Esophagus (tissue), 2 donors: ENCODE measurements at regions not wholly inside any gene's neighbourhood (a gene's known extent, or its start where the extent isn't known, plus 50 kb on each side); places are given as distances from the start of the nearest gene placed in this dataset.
"Not testable (repeated sequence)": the region's sequence is repeated elsewhere in the genome, so short reads cannot be mapped to it uniquely, and the experiment has no call there.

Source experiments
- H3K27ac ChIP-seq, 2 donors: one replicate each; pipeline ENCODE4 v1.5.1; 2013; ENCODE audit warnings: low read depth in 2 of 2, mild to moderate bottlenecking in 2 of 2, inconsistent platforms in 1 of 2, low read length in 1 of 2, moderate library complexity in 1 of 2
- H3K27me3 ChIP-seq, 2 donors: one replicate each; pipeline ENCODE4 v1.6.1; 2013; ENCODE audit warnings: low read length in 2 of 2, control low read depth in 1 of 2, mild to moderate bottlenecking in 1 of 2; ENCODE audit not compliant: insufficient read depth in 2 of 2, control insufficient read depth in 1 of 2
- H3K36me3 ChIP-seq, 2 donors: one replicate each; pipeline ENCODE4 v1.6.1; 2013; ENCODE audit warnings: low read length in 1 of 2; ENCODE audit not compliant: control insufficient read depth in 2 of 2, insufficient read depth in 2 of 2
- H3K4me1 ChIP-seq, 2 donors: one replicate each; pipeline ENCODE4 v1.6.1; 2013; ENCODE audit warnings: low read length in 1 of 2; ENCODE audit not compliant: control insufficient read depth in 2 of 2, insufficient read depth in 2 of 2
- H3K4me3 ChIP-seq, 2 donors: one replicate each; pipeline ENCODE4 v1.5.1; 2013; ENCODE audit warnings: low read length in 2 of 2, mild to moderate bottlenecking in 2 of 2, low read depth in 1 of 2, moderate library complexity in 1 of 2
- H3K9me3 ChIP-seq, 2 donors: one replicate each; pipeline ENCODE4 v1.6.1; 2013; ENCODE audit warnings: mild to moderate bottlenecking in 2 of 2, low read depth in 1 of 2, low read length in 1 of 2, moderate library complexity in 1 of 2; ENCODE audit not compliant: control insufficient read depth in 2 of 2, insufficient read depth in 1 of 2
- WGBS, 2 donors: extraction: QIAGEN DNeasy Blood & Tissue Kit; methylation state at CpG; one replicate each; pipeline ENCODE4 v1.1.7; 2013; 5-methylcytosine and 5-hydroxymethylcytosine counted together
- donor health status: healthy with polysubstance abuse.
- donor health status: Bipolar disorder and iron deficiency.

GRCh38 chr13:55178582-55178981, 1962.1 kb upstream of the PRR20A start:
- not testable (repeated sequence) for H3K27ac ChIP-seq
- WGBS, 2 donors: 91 to 100% methylated on average over 1 of the region's 1 CpG

GRCh38 chr13:55190996-55191395, 1949.7 kb upstream of the PRR20A start:
- H3K27ac ChIP-seq: no peak overlapping the region
- H3K4me1 ChIP-seq: no peaks in the 10 kb centered on the region
- H3K27me3 ChIP-seq: no peaks in the 10 kb centered on the region
- H3K36me3 ChIP-seq: no peaks in the 10 kb centered on the region
- H3K4me3 ChIP-seq: no peak overlapping the region
- WGBS, 2 donors: 42 to 65% methylated on average over 2 of the region's 2 CpGs
- H3K9me3 ChIP-seq: no peaks in the 10 kb centered on the region

More at GRCh38 chr13:55178582-55178981, 1962.1 kb upstream of the PRR20A start:
- not testable (repeated sequence) for H3K36me3 ChIP-seq, H3K4me3 ChIP-seq, H3K27me3 ChIP-seq, H3K9me3 ChIP-seq, H3K4me1 ChIP-seq

- no peaks in the 10 kb centered on the region for H3K27me3 ChIP-seq
- H3K4me3 ChIP-seq: no peak overlapping the region
- H3K36me3 ChIP-seq: no peaks in the 10 kb centered on the region
- H3K9me3 ChIP-seq: no peaks in the 10 kb centered on the region
- H3K4me1 ChIP-seq: no peaks in the 10 kb centered on the region
- H3K27ac ChIP-seq: no peak overlapping the region
These were observed 1941.6 kb upstream of the PRR20A start for GRCh38 chr13:55199134-55199533.

GRCh38 chr13:55214841-55215345, 1925.8 kb upstream of the PRR20A start:
- no peak overlapping the region for H3K27ac ChIP-seq
- H3K36me3 ChIP-seq: no peaks in the 10 kb centered on the region
- H3K4me3 ChIP-seq: no peak overlapping the region
- H3K4me1 ChIP-seq: no peaks in the 10 kb centered on the region
- no peaks in the 10 kb centered on the region for H3K27me3 ChIP-seq
- no peaks in the 10 kb centered on the region for H3K9me3 ChIP-seq

- Histone ChIP-seq H3K4me1 (no peaks in the 10 kb centered on the region), H3K4me3 (no peak overlapping the region), H3K27ac (no peak overlapping the region), H3K36me3 (no peaks in the 10 kb centered on the region), H3K9me3 (no peaks in the 10 kb centered on the region), H3K27me3 (no peaks in the 10 kb centered on the region)
- 94 to 97% methylated on average over 1 of the region's 1 CpG for WGBS, 2 donors
These were observed 1921.2 kb upstream of the PRR20A start for GRCh38 chr13:55219538-55219937.

GRCh38 chr13:55229906-55230569, 1910.7 kb upstream of the PRR20A start:
- Histone ChIP-seq H3K36me3 (no peaks in the 10 kb centered on the region), H3K27me3 (no peaks in the 10 kb centered on the region), H3K4me3 (no peak overlapping the region), H3K4me1 (no peaks in the 10 kb centered on the region), H3K9me3 (no peaks in the 10 kb centered on the region), H3K27ac (no peak overlapping the region)
- WGBS, 2 donors: 59 to 75% methylated on average over 4 of the region's 4 CpGs

GRCh38 chr13:55230570-55230908, 1910.2 kb upstream of the PRR20A start:
- H3K9me3 ChIP-seq: no peaks in the 10 kb centered on the region
- no peaks in the 10 kb centered on the region for H3K4me1 ChIP-seq
- H3K27me3 ChIP-seq: no peaks in the 10 kb centered on the region
- no peak overlapping the region for H3K4me3 ChIP-seq
- no peaks in the 10 kb centered on the region for H3K36me3 ChIP-seq
- no peak overlapping the region for H3K27ac ChIP-seq
- 78 to 84% methylated on average over 3 of the region's 3 CpGs for WGBS, 2 donors

GRCh38 chr13:55234311-55234710, 1906.4 kb upstream of the PRR20A start:
- H3K4me1 ChIP-seq: no peaks in the 10 kb centered on the region
- no peaks in the 10 kb centered on the region for H3K36me3 ChIP-seq
- no peaks in the 10 kb centered on the region for H3K9me3 ChIP-seq
- no peaks in the 10 kb centered on the region for H3K27me3 ChIP-seq
- 82 to 86% methylated on average over 5 of the region's 5 CpGs for WGBS, 2 donors
- no peak overlapping the region for H3K27ac ChIP-seq
- H3K4me3 ChIP-seq: no peak overlapping the region

- Histone ChIP-seq H3K4me3 (no peak overlapping the region), H3K9me3 (no peaks in the 10 kb centered on the region), H3K27me3 (no peaks in the 10 kb centered on the region), H3K4me1 (no peaks in the 10 kb centered on the region), H3K27ac (no peak overlapping the region), H3K36me3 (no peaks in the 10 kb centered on the region)
- WGBS, 2 donors: 65 to 67% methylated on average over 4 of the region's 4 CpGs
These were observed 1895.6 kb upstream of the PRR20A start for GRCh38 chr13:55245005-55245644.

GRCh38 chr13:55255236-55255635, 1885.5 kb upstream of the PRR20A start:
- Histone ChIP-seq H3K27ac (no peak overlapping the region), H3K4me1 (no peaks in the 10 kb centered on the region), H3K36me3 (no peaks in the 10 kb centered on the region), H3K9me3 (no peaks in the 10 kb centered on the region), H3K27me3 (no peaks in the 10 kb centered on the region), H3K4me3 (no peak overlapping the region)
- 68% methylated on average over 6 of the region's 6 CpGs for WGBS, 2 donors
